DND-41 (cell line): ENCODE measurements at regions not wholly inside any gene's neighbourhood (a gene's known extent, or its start where the extent isn't known, plus 50 kb on each side); places are given as distances from the start of the nearest gene placed in this dataset.

Experiments used
- CTCF ChIP-seq: IDR thresholded peaks from 2 replicates; pipeline ENCODE4 v1.5.1; 2012; ENCODE audit warnings: borderline replicate concordance, low read length, moderate library complexity, mild to moderate bottlenecking; ENCODE audit not compliant: poor library complexity, severe bottlenecking; ENCODE audit errors: extremely low read depth
- EZH2 ChIP-seq: IDR thresholded peaks from 3 replicates; pipeline ENCODE4 v1.6.1; 2012; ENCODE audit warnings: borderline replicate concordance, low read depth, mild to moderate bottlenecking, moderate library complexity, low read length, inconsistent platforms; ENCODE audit not compliant: severe bottlenecking

DNA sequence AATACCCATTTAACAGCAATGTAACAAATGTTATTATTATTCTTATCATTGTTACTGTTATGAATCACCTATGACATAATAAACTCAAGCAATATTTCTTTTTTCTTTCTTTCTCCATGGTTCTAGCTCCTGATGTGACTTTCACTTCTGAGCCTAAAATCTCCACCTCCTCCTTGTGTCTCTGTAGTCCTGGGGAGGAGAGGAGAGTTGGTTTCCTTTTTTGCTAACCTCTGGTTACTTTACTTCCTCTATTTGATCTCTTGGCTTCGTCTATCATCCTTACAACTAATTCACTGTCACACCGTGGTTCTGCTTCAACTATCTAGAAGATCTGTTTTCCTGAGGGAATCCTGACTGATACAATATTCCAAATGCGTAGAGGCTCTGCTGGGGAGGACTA is 456.6 kb downstream of the VRK1 start:
- TF ChIP-seq EZH2 (no peak), CTCF (no peak)
